Endothelial cell of umbilical vein (primary cell): ENCODE measurements at regions not wholly inside any gene's neighbourhood (a gene's known extent, or its start where the extent isn't known, plus 50 kb on each side); places are given as distances from the start of the nearest gene placed in this dataset.

Experiments
- CTCF ChIP-seq, 2 donors: IDR thresholded peaks; 1 replicate in 1 of 2; 2 replicates in 1 of 2; pipeline ENCODE4 v1.5.1; 2011; ENCODE audit warnings: low read length in 2 of 2, mild to moderate bottlenecking in 2 of 2, moderate library complexity in 2 of 2, control low read depth in 1 of 2, inconsistent platforms in 1 of 2, low read depth in 1 of 2; ENCODE audit not compliant: insufficient read depth in 1 of 2; ENCODE audit errors: extremely low read depth in 1 of 2
- EZH2 ChIP-seq: IDR thresholded peaks from 2 replicates; pipeline ENCODE4 v1.6.1; 2012; ENCODE audit warnings: borderline replicate concordance, low read depth, mild to moderate bottlenecking, moderate library complexity, low read length, inconsistent platforms; ENCODE audit not compliant: severe bottlenecking
- JUN ChIP-seq: IDR thresholded peaks from 2 replicates; pipeline ENCODE4 v1.6.1; 2011; ENCODE audit warnings: borderline replicate concordance, low read depth; ENCODE audit not compliant: insufficient read length, insufficient read depth
- POLR2A ChIP-seq: IDR thresholded peaks from 2 replicates; pipeline ENCODE4 v1.6.1; 2012; ENCODE audit warnings: low read depth, mild to moderate bottlenecking, control low read depth, low read length
- POLR2AphosphoS5 ChIP-seq: IDR thresholded peaks from 2 replicates; pipeline ENCODE4 v1.6.1; 2012; ENCODE audit warnings: low read depth, mild to moderate bottlenecking, control low read depth, low read length, moderate library complexity; ENCODE audit not compliant: insufficient read depth

- TF ChIP-seq CTCF (IDR thresholded peaks at IDR 0.05; ENCODE audit: extremely low read depth in 1 of 2, insufficient read depth in 1 of 2, low read depth in 1 of 2, low read length in 2 of 2) (no peak), EZH2 (no peak), POLR2A (no peak), JUN (no peak), POLR2AphosphoS5 (no peak)
These were observed 62.4 kb downstream of the VCPKMT start for GRCh38 chr14:50053935-50054334.
